SK-N-SH treated with all-trans-retinoic acid at 6 μM for 48 hours (cell line): ENCODE measurements at regions not wholly inside any gene's neighbourhood (a gene's known extent, or its start where the extent isn't known, plus 50 kb on each side); places are given as distances from the start of the nearest gene placed in this dataset.
A peak's percentile ranks its signal among the peaks of the same experiment; 100 is the strongest.

ENCODE experiments used
- ATAC-seq: fragments of 200-7000 bp; cut with Tn5 transposase; 3 replicates; pipeline ENCODE4 v1.9.1; 2020; ENCODE audit warnings: mild to moderate bottlenecking, moderate library complexity
- ARNTL ChIP-seq: fragments of 450-650 bp; formaldehyde crosslinking; IDR thresholded peaks from 2 replicates; pipeline ENCODE4 v1.5.0; 2020; ENCODE audit warnings: low read depth, mild to moderate bottlenecking, moderate library complexity, borderline replicate concordance
- BACH2 ChIP-seq: fragments of 250-450 bp; sonication (Bioruptor Pico); IDR thresholded peaks from 2 replicates; pipeline ENCODE4 v1.9.0; 2021; ENCODE audit warnings: mild to moderate bottlenecking, borderline replicate concordance
- CREB5 ChIP-seq: fragments of 250-450 bp; sonication (Bioruptor Pico); IDR thresholded peaks from 2 replicates; pipeline ENCODE4 v1.5.1; 2020; ENCODE audit warnings: low read depth, mild to moderate bottlenecking, moderate library complexity
- CSDC2 ChIP-seq: fragments of 250-450 bp; sonication (Bioruptor Pico); IDR thresholded peaks from 2 replicates; pipeline ENCODE4 v1.5.0; 2020; ENCODE audit warnings: mild to moderate bottlenecking, moderate library complexity
- CSRNP3 ChIP-seq: fragments of 250-450 bp; sonication (Bioruptor Pico); IDR thresholded peaks from 2 replicates; pipeline ENCODE4 v1.5.1; 2021; ENCODE audit warnings: mild to moderate bottlenecking, moderate library complexity
- ESRRG ChIP-seq: fragments of 250-450 bp; sonication (Bioruptor Pico); IDR thresholded peaks from 2 replicates; pipeline ENCODE4 v1.6.1; 2021; ENCODE audit warnings: mild to moderate bottlenecking
- GLIS3 ChIP-seq: fragments of 250-450 bp; sonication (Bioruptor Pico); IDR thresholded peaks from 2 replicates; pipeline ENCODE4 v1.5.0; 2020; ENCODE audit warnings: mild to moderate bottlenecking, moderate library complexity
- OSR1 ChIP-seq: fragments of 250-450 bp; sonication (Bioruptor Pico); IDR thresholded peaks from 2 replicates; pipeline ENCODE4 v1.8.0; 2022; ENCODE audit warnings: moderate library complexity, mild to moderate bottlenecking, inconsistent platforms
- PATZ1 ChIP-seq: fragments of 250-450 bp; sonication (Bioruptor Pico); IDR thresholded peaks from 2 replicates; pipeline ENCODE4 v1.8.0; 2020; ENCODE audit warnings: mild to moderate bottlenecking, moderate library complexity, borderline replicate concordance
- PPARA ChIP-seq: fragments of 250-450 bp; sonication (Bioruptor Pico); IDR thresholded peaks from 2 replicates; pipeline ENCODE4 v1.5.0; 2020; ENCODE audit warnings: mild to moderate bottlenecking, borderline replicate concordance
- SNAI2 ChIP-seq: fragments of 250-450 bp; sonication (Bioruptor Pico); IDR thresholded peaks from 2 replicates; pipeline ENCODE4 v1.5.0; 2020; ENCODE audit warnings: mild to moderate bottlenecking, moderate library complexity
- TCF4 ChIP-seq: fragments of 250-450 bp; sonication (Bioruptor Pico); IDR thresholded peaks from 2 replicates; pipeline ENCODE4 v1.8.0; 2021; ENCODE audit warnings: mild to moderate bottlenecking, moderate library complexity, borderline replicate concordance
- TOX ChIP-seq: fragments of 250-450 bp; sonication (Bioruptor Pico); IDR thresholded peaks from 2 replicates; pipeline ENCODE4 v1.8.0; 2021; ENCODE audit warnings: mild to moderate bottlenecking, moderate library complexity, borderline replicate concordance
- TSHZ2 ChIP-seq: fragments of 250-450 bp; sonication (Bioruptor Pico); IDR thresholded peaks from 2 replicates; pipeline ENCODE4 v1.5.0; 2020; ENCODE audit warnings: mild to moderate bottlenecking, moderate library complexity
- ZC3H10 ChIP-seq: fragments of 250-450 bp; sonication (Bioruptor Pico); IDR thresholded peaks from 2 replicates; pipeline ENCODE4 v1.5.1; 2021; ENCODE audit warnings: mild to moderate bottlenecking, moderate library complexity
- ZFP3 ChIP-seq: fragments of 250-450 bp; sonication (Bioruptor Pico); IDR thresholded peaks from 2 replicates; pipeline ENCODE4 v1.5.0; 2020; ENCODE audit warnings: mild to moderate bottlenecking, moderate library complexity
- ZFP30 ChIP-seq: fragments of 450-650 bp; formaldehyde crosslinking; IDR thresholded peaks from 2 replicates; pipeline ENCODE4 v1.5.0; 2022; ENCODE audit warnings: mild to moderate bottlenecking, moderate library complexity
- ZNF565 ChIP-seq: fragments of 450-650 bp; formaldehyde crosslinking; conservative IDR thresholded peaks from 2 replicates; pipeline ENCODE4 v1.5.0; 2020; ENCODE audit warnings: low read depth, mild to moderate bottlenecking, moderate library complexity
- ZNF70 ChIP-seq: fragments of 450-650 bp; formaldehyde crosslinking; IDR thresholded peaks from 2 replicates; pipeline ENCODE4 v1.5.0; 2020; ENCODE audit warnings: mild to moderate bottlenecking, moderate library complexity

GRCh38 chr22:22746963-22747933, 102.8 kb downstream of the GGTLC2 start (continued):
- TF ChIP-seq TSHZ2 (CRISPR knock-in tag) (no peak), ZNF70 (CRISPR knock-in tag) (no peak), CREB5 (CRISPR knock-in tag) (no peak)

- TF ChIP-seq ZFP3 (CRISPR knock-in tag): no peak
- no peak for TF ChIP-seq PATZ1 (CRISPR knock-in tag)
- no peak for TF ChIP-seq ZFP30 (CRISPR knock-in tag)
- no peak for TF ChIP-seq SNAI2
- TF ChIP-seq CSDC2: no peak
- no peak for TF ChIP-seq ZNF565 (CRISPR knock-in tag)
- TF ChIP-seq CREB5 (CRISPR knock-in tag): no peak
- TF ChIP-seq TSHZ2 (CRISPR knock-in tag): no peak
- TF ChIP-seq ESRRG (CRISPR knock-in tag): no peak
- TF ChIP-seq TOX (CRISPR knock-in tag): no peak
- no peak for TF ChIP-seq ZNF70 (CRISPR knock-in tag)
- no peak for TF ChIP-seq PPARA (CRISPR knock-in tag)
- TF ChIP-seq ZC3H10 (CRISPR knock-in tag): no peak
- TF ChIP-seq CSRNP3 (CRISPR knock-in tag): no peak
- no peak for TF ChIP-seq TCF4 (CRISPR knock-in tag)
- TF ChIP-seq OSR1 (CRISPR knock-in tag): no peak
- TF ChIP-seq ARNTL (CRISPR knock-in tag): no peak
- TF ChIP-seq BACH2 (CRISPR knock-in tag): no peak
- TF ChIP-seq GLIS3 (CRISPR knock-in tag): no peak
- ATAC-seq: peak; percentile 94
These were observed 103.9 kb downstream of the GGTLC2 start for GRCh38 chr22:22748297-22748743.
